ENCODE measurements at regions not wholly inside any gene's neighbourhood (a gene's known extent, or its start where the extent isn't known, plus 50 kb on each side); places are given as distances from the start of the nearest gene placed in this dataset.

- ATAC-seq (no peak), DNase-seq (no peak)
- TF ChIP-seq CTCF (IDR thresholded peaks at IDR 0.05 in 4 of 5, conservative IDR thresholded peaks at IDR 0.05 in 1 of 5) (no peak), POLR2A (IDR thresholded peaks at IDR 0.05) (no peak)
- Histone ChIP-seq H3K36me3 (no peaks in the 10 kb centered on the region), H3K4me1 (no peaks in the 10 kb centered on the region), H3K4me3 (no peak overlapping the region), H3K27ac (no peak overlapping the region), H3K9me3 (no peaks in the 10 kb centered on the region), H3K27me3 (no peaks in the 10 kb centered on the region)
- intact Hi-C loops (cut with DNase I; ENCODE audit: low total_unique reads), result no loop called here
- in situ Hi-C loops (cut with MboI; ENCODE audit: low sequenced_read_pairs in 4 of 4), result no loop called here
Measured at GRCh38 chr1:69103213-69103612, 464.5 kb upstream of the LRRC7 start.

- H3K36me3 ChIP-seq, result no peaks in the 10 kb centered on the region
- no peaks in the 10 kb centered on the region for H3K27me3 ChIP-seq
- H3K27ac ChIP-seq, result no peak overlapping the region
- intact Hi-C loops (cut with DNase I; ENCODE audit: low total_unique reads) (no loop called here), in situ Hi-C loops (cut with MboI; ENCODE audit: low sequenced_read_pairs in 4 of 4) (no loop called here)
- TF ChIP-seq POLR2A (IDR thresholded peaks at IDR 0.05), result no peak
- no peak for TF ChIP-seq CTCF (IDR thresholded peaks at IDR 0.05 in 4 of 5, conservative IDR thresholded peaks at IDR 0.05 in 1 of 5)
- no peaks in the 10 kb centered on the region for H3K4me1 ChIP-seq
- no peak overlapping the region for H3K4me3 ChIP-seq
- ATAC-seq, result no peak
- no peak for DNase-seq
- H3K9me3 ChIP-seq, result no peaks in the 10 kb centered on the region
Measured at GRCh38 chr1:69103705-69104385, 463.9 kb upstream of the LRRC7 start.

GRCh38 chr1:69104894-69105293, 462.8 kb upstream of the LRRC7 start:
- H3K27me3 ChIP-seq, result no peaks in the 10 kb centered on the region
- no peaks in the 10 kb centered on the region for H3K36me3 ChIP-seq
- H3K4me3 ChIP-seq, result no peak overlapping the region
- DNase-seq (no peak), ATAC-seq (no peak)
- H3K9me3 ChIP-seq, result no peaks in the 10 kb centered on the region
- in situ Hi-C loops (cut with MboI; ENCODE audit: low sequenced_read_pairs in 4 of 4) (no loop called here), intact Hi-C loops (cut with DNase I; ENCODE audit: low total_unique reads) (no loop called here)
- no peaks in the 10 kb centered on the region for H3K4me1 ChIP-seq
- H3K27ac ChIP-seq, result no peak overlapping the region
- TF ChIP-seq CTCF (IDR thresholded peaks at IDR 0.05 in 4 of 5, conservative IDR thresholded peaks at IDR 0.05 in 1 of 5), result no peak

- in situ Hi-C loops (cut with MboI; ENCODE audit: low sequenced_read_pairs in 4 of 4), result no loop called here
- no peaks in the 10 kb centered on the region for H3K36me3 ChIP-seq
- ATAC-seq, result no peak
Measured at GRCh38 chr1:69109277-69109676, 458.4 kb upstream of the LRRC7 start.

More at GRCh38 chr1:69109277-69109676, 458.4 kb upstream of the LRRC7 start:
- no peak overlapping the region for H3K4me3 ChIP-seq
- no peaks in the 10 kb centered on the region for H3K4me1 ChIP-seq
- no peak for DNase-seq
- intact Hi-C loops (cut with DNase I; ENCODE audit: low total_unique reads), result no loop called here
- H3K9me3 ChIP-seq, result no peaks in the 10 kb centered on the region
- no peaks in the 10 kb centered on the region for H3K27me3 ChIP-seq
- TF ChIP-seq POLR2A (IDR thresholded peaks at IDR 0.05) (no peak), CTCF (IDR thresholded peaks at IDR 0.05 in 4 of 5, conservative IDR thresholded peaks at IDR 0.05 in 1 of 5) (no peak)
- no peak overlapping the region for H3K27ac ChIP-seq

Data from gastrocnemius medialis (tissue), 4 donors.